NCI-H146 treated with DMSO at 0.1 percent for 48 hours (cell line): ENCODE measurements at regions not wholly inside any gene's neighbourhood (a gene's known extent, or its start where the extent isn't known, plus 50 kb on each side); places are given as distances from the start of the nearest gene placed in this dataset.
"Not testable (repeated sequence)": the region's sequence is repeated elsewhere in the genome, so short reads cannot be mapped to it uniquely, and the experiment has no call there.

ENCODE experiments used
- DNase-seq: peaks from one replicate; lab custom pipeline; 2025; ENCODE audit not compliant: unreplicated experiment; lab: John Stamatoyannopoulos, UW

DNA sequence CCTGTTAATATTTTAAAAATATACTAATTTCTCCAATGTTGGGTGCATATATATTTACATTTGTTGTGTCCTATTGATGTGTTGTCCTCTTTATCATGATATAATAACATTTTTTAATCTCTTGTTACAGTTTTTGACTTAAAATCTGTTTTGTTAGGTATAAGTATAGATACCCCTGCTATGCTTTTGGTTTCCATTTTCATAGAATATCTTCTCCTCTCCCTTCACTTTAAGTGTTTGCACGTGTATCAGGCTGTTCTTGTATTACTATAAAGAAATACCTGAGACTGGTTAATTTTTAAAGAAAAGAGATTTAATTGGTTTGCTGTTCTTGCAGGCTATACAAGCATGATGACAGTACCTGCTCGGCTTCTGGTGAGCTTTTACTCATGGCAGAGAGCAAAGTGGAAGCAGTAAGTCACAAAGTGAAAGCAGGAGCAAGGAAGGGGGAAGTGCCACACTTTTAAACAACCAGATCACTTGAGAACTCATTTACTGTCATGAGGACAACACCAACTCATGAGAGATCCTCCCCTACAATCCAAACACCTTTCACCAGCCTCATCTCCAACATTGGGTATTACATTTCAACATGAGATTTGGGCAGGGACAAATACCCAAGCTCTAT is 340.5 kb upstream of the SYNCRIP start:
- no peak for DNase-seq

DNA sequence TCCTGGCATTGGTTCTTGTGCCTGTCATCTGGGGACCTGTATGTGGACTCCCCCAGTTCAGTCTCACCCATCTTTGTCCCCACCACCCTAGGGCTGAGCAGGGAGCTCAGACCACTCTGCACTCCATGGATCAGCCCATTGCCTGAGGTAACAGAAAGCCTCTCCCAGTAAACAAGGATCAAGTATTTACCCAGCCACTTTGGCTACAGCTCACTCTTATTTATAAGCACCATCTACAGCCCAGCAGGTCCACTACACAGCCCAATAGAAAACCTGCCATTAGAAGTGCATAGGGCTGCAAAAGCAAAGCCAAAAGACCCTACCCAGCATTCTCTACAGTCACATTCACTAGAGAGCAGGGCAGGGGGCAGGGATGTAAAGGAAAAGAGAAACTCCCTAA is 335.0 kb upstream of the SYNCRIP start:
- no peak for DNase-seq

DNA sequence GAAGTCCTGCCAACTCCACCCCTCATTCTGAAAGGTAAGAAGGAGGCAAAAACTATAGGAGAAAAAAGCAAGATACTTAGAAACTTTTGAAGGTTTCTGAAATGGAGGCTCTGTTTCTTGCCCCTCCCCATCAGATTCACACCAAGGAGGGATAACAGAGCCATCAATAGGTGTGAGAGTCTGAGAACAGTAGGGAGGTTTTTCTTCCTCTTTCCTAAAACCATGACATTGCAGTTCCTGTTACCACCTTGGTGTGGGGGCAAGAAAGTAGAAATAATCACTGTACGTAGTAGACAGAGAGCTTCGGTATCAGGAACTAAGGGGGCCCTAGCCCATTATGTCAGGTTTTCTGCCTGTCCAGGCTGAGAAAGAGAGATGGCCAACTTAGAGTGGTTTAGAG is 333.3 kb upstream of the SYNCRIP start:
- DNase-seq = no peak

DNA sequence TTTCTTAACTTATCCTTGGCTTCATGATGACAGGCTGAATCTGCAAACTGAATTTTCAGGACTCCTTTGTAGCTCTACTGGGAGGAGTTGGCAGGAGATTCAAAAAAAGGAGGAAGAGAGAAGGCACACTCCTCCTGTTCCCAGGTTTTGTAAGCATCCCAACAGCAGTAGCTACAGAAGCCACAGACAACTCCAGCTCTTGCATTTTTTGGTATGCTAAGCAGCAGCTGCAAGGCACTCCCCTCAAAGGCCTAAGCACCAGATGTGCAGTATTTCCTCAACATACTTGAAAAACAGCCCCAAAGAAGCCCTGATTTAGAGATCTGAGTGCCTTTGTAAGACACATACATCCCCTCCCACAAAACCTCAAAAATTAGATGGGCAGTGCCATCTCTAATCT is 328.6 kb upstream of the SYNCRIP start:
- DNase-seq = no peak

DNA sequence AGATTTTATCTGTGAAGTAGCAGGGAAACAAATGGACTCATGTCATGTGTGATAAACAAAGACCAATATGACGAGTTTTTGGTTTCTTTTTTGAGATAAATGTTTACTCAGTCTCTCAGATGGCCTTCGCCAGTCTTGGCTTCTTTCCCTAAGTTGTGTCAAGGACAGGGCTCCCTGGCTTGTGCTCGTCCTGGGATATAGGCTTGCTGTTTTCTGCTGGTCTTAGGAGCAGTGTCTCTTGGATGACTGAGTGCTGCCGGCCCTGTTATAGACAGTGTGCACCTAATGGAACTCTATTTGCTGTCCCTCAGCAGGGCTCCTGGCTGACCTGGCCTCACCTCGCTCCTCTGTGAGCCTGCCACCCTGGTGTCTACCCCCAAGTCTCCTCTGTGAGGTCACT is 324.1 kb upstream of the SYNCRIP start:
- DNase-seq = no peak

DNA sequence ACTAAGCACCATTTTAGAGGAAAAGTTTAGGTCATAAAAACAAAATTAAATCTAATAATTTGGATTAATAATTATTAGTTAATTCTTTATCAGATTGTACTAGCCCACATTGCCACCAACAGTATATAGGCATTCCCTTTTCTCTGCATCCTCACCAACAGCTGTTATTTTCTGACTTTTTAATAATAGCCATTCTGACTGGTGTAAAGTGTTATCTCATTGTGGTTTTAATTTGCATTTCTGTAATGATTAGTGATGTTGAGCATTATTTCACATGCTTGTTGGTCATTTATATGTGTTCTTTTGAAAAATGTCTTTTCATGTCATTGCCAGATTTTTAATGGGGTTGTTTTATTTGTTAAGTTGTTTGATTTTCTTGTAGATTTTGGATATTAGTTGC is 319.1 kb upstream of the SYNCRIP start:
- DNase-seq = no peak

DNA sequence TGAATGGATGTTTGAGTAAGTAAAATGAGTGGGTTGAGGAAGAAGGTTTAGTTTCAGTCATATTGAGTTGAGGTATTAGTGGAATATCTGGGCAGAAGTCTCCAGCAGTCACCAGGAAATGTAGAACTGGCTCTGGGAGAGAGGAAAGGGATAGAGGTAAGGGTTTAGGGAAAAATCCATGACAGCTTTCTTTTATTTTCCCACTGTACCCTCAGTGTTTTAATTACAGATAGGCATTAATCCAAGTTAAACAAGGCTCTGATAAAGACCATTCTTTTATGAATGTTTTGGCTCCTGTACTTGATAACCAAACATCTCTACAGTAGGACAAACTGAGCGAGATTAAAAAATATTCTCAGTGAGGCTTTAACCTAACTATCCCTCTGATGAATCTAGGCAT is 318.4 kb upstream of the SYNCRIP start:
- DNase-seq = no peak

DNA sequence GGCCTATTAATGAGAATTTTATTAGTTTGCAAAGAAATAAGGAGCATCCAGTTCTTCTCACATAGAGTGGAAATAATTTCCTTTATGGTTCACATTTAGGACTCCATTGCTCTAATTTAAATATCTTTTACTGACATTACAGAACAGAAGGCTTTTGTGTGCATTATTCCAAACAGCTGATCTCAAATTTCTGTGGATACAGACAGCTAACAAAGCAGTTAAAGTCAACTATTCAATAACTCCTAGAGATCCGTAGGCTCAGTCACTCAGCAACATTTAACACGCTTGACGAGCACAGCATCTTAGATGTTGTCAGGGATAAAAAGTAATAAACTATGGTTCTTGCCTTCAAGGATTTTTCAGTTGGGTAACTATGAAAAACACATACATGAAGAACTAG is 305.8 kb upstream of the SYNCRIP start:
- DNase-seq = no peak

DNA sequence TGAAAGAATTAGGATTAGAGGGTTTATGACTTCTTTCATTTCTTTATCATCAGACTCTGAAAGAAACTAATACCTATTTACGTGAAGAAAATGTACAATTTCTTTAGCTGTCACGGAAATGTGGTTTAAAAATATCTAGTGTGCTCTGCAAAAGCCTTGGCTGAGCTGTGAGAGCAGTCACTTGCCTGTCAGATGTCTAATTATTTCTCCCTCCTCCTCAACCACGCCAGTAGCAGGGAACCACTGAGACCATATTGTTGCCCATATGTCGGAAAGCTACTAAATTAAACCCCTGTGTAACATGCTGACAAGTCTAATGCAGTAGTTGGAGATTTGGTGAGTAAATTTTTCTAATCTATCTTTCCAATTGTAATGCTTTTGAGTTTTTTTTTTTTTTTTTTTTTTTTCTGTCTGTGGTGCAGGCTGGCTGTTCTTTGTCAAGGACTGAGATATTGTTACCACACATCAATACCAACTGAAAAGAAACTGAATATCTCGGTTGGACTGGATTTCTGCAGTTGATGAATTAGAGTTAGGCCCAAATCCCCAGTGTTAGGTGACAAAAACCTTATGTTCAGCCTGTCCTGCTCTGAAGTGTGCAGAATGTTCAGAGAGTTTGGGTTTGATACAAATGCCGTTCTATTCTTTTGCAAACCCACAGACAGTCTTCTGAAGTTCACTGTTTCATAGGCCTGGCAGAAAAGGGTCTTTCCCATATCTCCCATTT is 302.9 kb upstream of the SYNCRIP start:
- no peak for DNase-seq

DNA sequence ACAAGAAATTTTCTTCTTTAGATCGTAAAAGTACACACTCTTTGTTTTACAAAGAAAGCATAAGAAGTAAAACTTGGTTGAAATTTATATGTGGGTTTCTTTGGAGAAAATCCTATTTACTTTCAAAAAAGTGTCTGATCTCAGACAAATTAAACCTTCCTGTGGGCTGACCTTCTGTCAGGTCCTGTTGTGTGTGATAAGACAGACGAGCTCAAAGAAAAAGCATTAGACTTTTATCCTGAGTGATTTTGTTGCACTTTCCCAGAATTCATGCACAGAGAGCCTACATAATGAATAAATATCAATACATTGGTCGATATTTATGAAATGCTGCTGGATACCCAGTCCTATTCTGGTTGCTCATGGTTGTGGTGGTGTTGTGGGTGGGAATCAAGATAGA is 302.1 kb upstream of the SYNCRIP start:
- DNase-seq = no peak

DNA sequence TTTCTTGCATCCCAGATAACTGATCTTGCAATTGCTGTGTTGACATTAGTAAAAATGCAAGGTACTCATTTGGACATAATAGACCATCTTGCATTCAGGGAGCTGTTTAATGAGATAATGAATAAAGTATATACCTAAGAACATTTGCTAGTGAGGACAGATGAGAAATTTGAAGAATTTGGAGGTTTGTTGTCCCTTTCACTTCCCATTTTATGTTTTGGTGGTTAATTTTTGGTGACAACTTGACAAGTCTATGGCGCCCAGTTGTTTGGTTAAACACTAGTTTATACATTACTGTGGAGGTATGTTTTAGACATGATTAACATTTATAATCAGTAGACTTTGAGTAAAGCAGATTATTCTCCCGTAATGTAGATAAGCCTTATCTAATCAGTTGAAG is 300.2 kb upstream of the SYNCRIP start:
- DNase-seq = no peak

DNA sequence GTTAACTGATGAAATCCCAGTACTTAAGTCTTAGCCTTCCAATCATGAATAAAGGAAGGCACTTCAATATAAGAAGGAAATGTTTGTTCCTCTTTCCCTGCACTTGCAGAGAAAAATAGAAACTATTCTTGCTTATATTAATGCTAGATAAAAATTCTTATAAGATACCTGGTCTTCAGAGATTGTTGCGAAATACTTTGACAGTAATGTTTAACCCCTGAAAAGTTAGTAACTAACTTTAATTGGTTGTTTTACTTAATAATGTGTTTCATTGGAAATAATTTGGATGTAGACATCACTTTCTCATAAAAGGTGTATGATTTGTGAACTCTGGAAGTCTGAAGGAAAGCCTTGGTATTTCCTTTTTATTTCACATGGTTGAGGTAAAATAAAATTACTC is 294.2 kb upstream of the SYNCRIP start:
- no peak for DNase-seq

DNA sequence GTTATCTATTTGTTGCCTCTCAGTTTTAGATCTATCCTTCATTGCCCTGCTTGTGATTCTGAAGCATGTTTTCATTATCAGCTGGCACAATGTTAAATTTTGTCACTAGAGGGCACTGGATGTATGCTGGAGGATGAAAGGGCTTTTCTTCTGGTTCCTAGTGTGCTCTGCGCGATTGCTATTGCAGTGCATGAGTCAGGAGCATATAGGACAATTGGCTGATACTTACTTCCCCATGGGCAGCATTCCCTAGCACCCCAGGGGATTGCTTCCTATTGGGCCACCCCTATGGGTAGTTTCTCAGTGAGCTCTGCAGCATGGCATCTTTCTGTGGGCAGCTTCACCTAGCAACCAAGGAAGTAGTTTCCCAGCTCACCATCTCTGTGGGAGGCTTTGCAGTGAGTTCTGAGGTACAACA is 280.3 kb upstream of the SYNCRIP start:
- DNase-seq = peak; percentile 4

DNA sequence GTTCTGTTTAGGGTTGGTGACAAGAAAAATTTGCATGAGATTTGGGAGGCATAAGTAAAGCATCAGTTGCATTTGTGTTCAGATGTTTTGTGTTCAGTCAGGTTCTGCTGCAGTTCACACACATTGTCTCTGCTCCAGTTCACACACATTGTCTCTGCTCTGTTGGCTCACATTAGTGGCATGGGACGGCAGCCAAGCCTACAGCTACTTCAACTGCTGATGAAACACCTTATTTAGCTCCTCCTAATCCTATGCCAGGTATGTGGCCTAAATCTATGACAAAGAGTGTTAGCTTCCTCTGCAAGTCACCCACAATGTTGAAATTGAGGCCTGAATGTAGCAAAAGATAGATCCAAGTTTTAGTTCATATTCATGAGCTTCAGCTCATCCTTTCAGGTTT is 278.1 kb upstream of the SYNCRIP start:
- DNase-seq = no peak

DNA sequence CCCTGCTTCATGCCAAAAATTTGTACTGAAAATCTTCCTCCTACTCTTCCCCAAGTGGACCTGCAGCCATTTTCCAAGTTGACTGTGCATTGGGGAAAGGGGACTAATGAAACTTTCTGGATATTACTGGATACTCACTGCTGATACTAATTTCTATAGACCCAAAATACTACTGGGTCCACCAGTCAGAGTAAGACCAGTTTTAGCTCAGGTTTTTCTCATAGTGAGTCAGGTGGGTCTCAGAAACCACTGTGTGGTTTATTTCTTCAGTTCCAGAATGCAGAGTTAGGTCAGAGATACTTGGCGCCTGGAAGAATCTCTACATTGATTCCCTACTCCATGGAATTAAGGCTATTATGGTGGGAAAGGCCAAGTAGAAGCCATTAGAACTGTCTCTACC is 274.8 kb upstream of the SYNCRIP start:
- DNase-seq = no peak

DNA sequence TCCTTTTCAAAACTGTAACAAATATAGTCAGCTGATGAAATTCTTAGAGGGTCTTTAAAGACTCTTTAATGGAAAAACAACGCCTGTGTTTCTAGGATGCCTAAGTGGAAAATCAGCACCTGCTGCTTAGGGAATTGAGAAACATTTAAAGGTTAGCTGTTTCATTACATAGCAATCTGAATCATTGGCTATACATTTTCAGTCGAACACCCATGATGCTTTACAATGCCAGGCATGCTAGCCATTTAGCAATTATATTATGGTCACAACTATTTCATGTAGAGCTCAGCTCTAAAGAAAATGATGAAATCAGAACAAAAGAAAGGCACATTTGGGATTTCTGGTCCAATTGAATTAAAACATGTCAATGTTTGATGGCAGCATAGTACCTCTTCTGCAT is 270.3 kb upstream of the SYNCRIP start:
- no peak for DNase-seq

DNA sequence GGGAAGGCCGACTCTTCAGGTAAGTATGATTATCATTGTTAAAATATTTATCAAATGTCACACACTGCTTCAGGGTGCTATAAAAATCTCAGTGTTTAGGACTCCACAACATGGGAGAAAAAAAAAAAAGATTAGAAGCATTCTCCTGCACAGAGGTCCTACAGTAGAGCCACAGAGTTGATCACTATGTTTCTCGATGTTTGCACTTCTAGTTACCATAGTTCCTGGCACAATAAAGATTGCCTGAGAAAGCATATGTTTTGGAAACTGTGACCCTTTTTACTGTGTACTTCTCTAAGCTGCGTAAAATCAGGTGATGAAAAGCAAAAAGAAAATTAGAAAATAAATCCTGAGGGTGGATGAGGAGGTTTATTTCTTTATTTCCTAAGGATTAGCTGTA is 269.9 kb upstream of the SYNCRIP start:
- no peak for DNase-seq

DNA sequence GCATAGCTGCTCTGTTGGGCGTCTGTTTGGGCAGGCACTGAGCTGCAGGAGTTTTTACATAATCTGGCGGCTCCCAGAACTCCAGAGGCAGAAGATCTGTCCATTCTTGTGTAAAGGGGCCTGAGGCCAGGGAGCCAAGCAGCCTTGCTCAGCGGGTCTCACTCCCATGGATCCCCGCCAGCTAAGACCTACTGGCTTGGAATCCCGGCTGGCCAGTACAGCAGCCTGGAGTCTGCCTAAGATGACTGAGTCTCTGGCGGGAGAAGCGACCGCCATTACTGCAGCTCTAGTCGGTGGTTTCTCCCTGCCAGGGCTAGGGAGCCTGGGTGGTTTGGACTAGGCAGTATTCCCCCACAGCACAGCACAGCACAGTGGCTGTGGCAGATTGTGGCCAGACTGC is 268.4 kb upstream of the SYNCRIP start:
- DNase-seq = no peak

DNA sequence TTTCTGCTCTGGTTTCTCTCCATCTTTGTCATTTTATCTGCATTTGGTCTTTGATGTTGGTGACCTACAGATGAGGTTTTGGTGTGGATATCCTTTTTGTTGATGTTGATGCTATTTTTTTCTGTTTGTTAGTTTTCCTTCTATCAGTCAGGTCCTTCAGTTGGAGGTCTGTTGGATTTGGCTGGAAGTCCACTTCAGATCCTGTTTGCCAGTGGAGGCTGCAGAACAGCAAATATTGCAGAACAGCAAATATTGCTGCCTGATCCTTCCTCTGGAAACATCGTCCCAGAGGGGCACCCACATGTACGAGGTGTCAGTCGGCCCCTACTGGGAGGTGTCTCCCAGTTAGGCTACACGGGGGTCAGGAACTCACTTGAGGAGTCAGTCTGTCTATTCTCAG is 265.4 kb upstream of the SYNCRIP start:
- DNase-seq = not testable (repeated sequence)

DNA sequence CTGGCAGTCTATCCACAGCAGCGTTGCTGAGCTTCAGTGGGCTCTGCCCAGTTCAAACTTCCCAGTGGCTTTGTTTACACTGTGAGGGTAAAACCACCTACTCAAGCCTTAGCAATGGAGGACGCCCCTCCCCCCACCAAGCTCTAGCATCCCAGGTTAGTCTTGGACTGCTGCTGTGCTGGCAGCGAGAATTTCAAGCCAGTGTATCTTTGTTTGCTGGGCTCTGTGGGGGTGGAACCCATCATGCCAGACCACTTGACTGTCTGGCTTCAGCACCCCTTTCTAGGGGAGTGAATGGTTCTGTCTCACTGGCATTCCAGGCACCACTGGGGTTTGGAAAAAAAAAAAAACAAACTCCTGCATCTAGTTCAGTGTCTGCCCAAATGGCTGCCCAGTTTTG is 249.7 kb upstream of the SYNCRIP start:
- DNase-seq = no peak

DNA sequence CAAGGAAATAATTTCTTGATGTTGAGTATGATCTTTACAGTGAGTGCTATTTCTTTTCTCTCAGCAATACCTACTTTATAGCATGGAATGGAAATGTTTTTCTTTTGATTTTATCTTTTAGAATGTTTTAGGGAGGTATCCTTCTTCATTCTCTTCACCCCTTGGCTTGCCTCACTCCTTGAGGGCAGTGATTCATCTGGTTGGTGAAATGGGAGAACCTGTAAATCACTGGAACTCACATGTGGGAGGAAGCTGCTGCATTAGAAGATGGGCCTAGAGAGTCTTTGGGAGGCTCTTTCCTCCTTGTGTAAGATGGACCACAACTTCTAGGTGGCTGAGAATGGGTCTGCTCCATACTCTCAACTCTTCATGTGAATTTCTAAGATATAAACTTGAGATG is 244.8 kb upstream of the SYNCRIP start:
- DNase-seq = no peak

DNA sequence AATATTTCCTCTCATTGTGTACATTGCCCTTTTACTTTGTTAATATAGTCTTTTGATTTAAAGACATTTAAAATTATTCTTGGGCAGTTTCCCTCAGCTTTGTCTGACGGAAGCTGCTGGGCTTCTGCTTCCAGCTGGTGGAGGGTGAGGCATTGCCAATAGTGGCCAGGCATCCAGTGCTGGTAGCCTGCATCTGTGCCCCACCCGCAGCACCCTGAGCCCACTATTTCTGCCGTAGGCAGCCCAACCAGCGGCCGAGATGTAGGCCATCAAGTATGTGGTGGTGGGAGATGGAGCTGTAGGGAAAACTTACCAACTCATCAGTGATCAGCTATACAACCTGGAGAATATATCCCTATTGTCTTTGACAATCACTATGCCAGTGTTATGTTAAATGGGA is 226.0 kb upstream of the SYNCRIP start:
- no peak for DNase-seq

DNA sequence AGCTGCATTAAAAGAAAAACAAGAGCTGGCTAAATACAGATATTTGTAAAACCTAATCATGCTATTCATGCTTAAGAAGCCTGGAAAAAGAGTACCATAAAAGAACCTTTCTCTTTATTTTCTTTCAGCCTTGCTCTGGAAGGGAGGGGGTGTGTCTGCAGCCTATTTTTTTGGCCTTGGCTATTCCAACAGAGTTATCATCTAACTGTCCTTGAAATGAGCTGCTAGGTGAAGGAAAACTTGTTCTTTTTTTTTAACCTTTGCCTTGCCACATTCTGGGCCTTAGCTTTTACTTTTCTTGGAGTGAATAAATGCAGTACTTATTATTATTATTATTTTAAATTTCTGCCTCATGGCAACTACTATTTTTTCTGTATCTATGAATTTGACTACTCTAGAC is 224.9 kb upstream of the SYNCRIP start:
- no peak for DNase-seq
